MM.1S (cell line): ENCODE measurements at regions not wholly inside any gene's neighbourhood (a gene's known extent, or its start where the extent isn't known, plus 50 kb on each side); places are given as distances from the start of the nearest gene placed in this dataset.

Experiments
- DNase-seq: peaks from one replicate; pipeline ENCODE4 v3.0.0-alpha.2; 2015
- H2AFZ ChIP-seq: fragments of 300-600 bp; sonication (generic); 2 replicates; pipeline ENCODE4 v1.6.0; 2016; ENCODE audit warnings: antibody characterized with exemption, low read length
- H3F3A ChIP-seq: fragments of 300-600 bp; sonication (generic); 2 replicates; pipeline ENCODE4 v1.6.1; 2016; ENCODE audit warnings: mild to moderate bottlenecking, antibody characterized with exemption, low read length, moderate library complexity, mixed read lengths; ENCODE audit not compliant: insufficient read depth
- H3K27ac ChIP-seq: fragments of 300-600 bp; sonication (generic); 2 replicates; pipeline ENCODE4 v1.5.1; 2016; ENCODE audit warnings: mild to moderate bottlenecking, low read length
- H3K27me3 ChIP-seq: fragments of 300-600 bp; sonication (generic); replicated peaks from 2 replicates; pipeline ENCODE4 v1.6.0; 2016; ENCODE audit warnings: low read length; ENCODE audit not compliant: insufficient read depth
- H3K36me3 ChIP-seq: fragments of 300-600 bp; sonication (generic); replicated peaks from 2 replicates; pipeline ENCODE4 v1.6.1; 2016; ENCODE audit warnings: mild to moderate bottlenecking, low read length, mixed read lengths; ENCODE audit not compliant: insufficient read depth
- H3K4me1 ChIP-seq: fragments of 300-600 bp; sonication (generic); 2 replicates; pipeline ENCODE4 v1.6.1; 2016; ENCODE audit warnings: low read length, mixed read lengths
- H3K4me2 ChIP-seq: fragments of 300-600 bp; sonication (generic); 2 replicates; pipeline ENCODE4 v1.6.0; 2016; ENCODE audit warnings: low read depth, low read length
- H3K4me3 ChIP-seq: fragments of 300-600 bp; sonication (generic); 2 replicates; pipeline ENCODE4 v1.5.1; 2016; ENCODE audit warnings: low read length, mixed read lengths
- H3K79me2 ChIP-seq: fragments of 300-600 bp; sonication (generic); 2 replicates; pipeline ENCODE4 v1.6.1; 2016; ENCODE audit warnings: mixed run types, low read length, mixed read lengths
- H3K9ac ChIP-seq: fragments of 300-600 bp; sonication (generic); 2 replicates; pipeline ENCODE4 v1.6.1; 2016; ENCODE audit warnings: low read length, mixed read lengths
- H3K9me2 ChIP-seq: fragments of 300-600 bp; sonication (generic); replicated peaks from 2 replicates; pipeline ENCODE4 v1.6.1; 2016; ENCODE audit warnings: mild to moderate bottlenecking, low read length, mixed read lengths; ENCODE audit not compliant: insufficient read depth
- H3K9me3 ChIP-seq: fragments of 300-600 bp; sonication (generic); replicated peaks from 2 replicates; pipeline ENCODE4 v1.6.1; 2016; ENCODE audit warnings: mild to moderate bottlenecking, low read length, mixed read lengths; ENCODE audit not compliant: insufficient read depth
- H4K20me1 ChIP-seq: fragments of 300-600 bp; sonication (generic); 2 replicates; pipeline ENCODE4 v1.6.1; 2016; ENCODE audit warnings: mild to moderate bottlenecking, low read length, moderate library complexity, mixed read lengths; ENCODE audit not compliant: insufficient read depth
- EZH2 ChIP-seq: fragments of 300-600 bp; sonication (generic); optimal IDR thresholded peaks from 2 replicates; pipeline ENCODE3; 2017; ENCODE audit warnings: low read depth, mild to moderate bottlenecking, antibody characterized with exemption, low read length, mixed read lengths
- EZH2phosphoT487 ChIP-seq: fragments of 300-600 bp; sonication (generic); IDR thresholded peaks from 2 replicates; pipeline ENCODE4 v1.6.1; 2018; ENCODE audit warnings: antibody characterized with exemption, low read length
- TF ChIP-seq, protein P1 (sequence below): fragments of 300-600 bp; sonication (generic); IDR thresholded peaks from 2 replicates; pipeline ENCODE4 v1.5.1; 2016; ENCODE audit warnings: antibody characterized with exemption, low read length, mixed read lengths

DNA sequence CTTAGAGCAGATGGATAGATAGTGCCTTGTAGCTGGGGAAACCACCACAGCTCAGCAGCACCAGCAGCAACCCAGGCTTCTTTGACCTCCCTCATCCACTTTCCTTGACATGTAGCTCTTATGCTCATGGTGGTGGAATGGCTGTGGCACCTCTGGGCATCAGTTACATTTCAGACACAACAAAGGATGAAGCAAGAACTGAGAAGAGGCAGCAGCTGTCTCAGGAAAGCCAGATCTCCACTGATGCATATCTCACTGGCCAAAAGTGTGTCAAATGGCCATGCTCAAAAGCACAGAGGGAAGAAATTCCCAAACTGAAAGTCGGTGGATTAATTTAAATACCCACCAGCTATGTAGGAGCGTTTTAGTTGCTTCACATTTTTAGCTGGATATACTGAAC is 671.4 kb upstream of the SALL1 start:
- Histone ChIP-seq H3K9ac (no peak overlapping the region), H3K79me2 (no peaks in the 10 kb centered on the region), H3K27me3 (no peaks in the 10 kb centered on the region), H3F3A (no peaks in the 10 kb centered on the region), H3K36me3 (no peaks in the 10 kb centered on the region), H3K9me2 (no peaks in the 10 kb centered on the region), H2AFZ (no peak overlapping the region), H3K27ac (no peak overlapping the region), H4K20me1 (no peaks in the 10 kb centered on the region), H3K4me2 (no peak overlapping the region), H3K9me3 (no peaks in the 10 kb centered on the region), H3K4me1 (no peaks in the 10 kb centered on the region), H3K4me3 (no peak overlapping the region)
- DNase-seq: no peak
- TF ChIP-seq EZH2: no peak
- no peak for TF ChIP-seq EZH2phosphoT487
- TF ChIP-seq, protein P1, sequence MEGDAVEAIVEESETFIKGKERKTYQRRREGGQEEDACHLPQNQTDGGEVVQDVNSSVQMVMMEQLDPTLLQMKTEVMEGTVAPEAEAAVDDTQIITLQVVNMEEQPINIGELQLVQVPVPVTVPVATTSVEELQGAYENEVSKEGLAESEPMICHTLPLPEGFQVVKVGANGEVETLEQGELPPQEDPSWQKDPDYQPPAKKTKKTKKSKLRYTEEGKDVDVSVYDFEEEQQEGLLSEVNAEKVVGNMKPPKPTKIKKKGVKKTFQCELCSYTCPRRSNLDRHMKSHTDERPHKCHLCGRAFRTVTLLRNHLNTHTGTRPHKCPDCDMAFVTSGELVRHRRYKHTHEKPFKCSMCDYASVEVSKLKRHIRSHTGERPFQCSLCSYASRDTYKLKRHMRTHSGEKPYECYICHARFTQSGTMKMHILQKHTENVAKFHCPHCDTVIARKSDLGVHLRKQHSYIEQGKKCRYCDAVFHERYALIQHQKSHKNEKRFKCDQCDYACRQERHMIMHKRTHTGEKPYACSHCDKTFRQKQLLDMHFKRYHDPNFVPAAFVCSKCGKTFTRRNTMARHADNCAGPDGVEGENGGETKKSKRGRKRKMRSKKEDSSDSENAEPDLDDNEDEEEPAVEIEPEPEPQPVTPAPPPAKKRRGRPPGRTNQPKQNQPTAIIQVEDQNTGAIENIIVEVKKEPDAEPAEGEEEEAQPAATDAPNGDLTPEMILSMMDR: no peak

DNA sequence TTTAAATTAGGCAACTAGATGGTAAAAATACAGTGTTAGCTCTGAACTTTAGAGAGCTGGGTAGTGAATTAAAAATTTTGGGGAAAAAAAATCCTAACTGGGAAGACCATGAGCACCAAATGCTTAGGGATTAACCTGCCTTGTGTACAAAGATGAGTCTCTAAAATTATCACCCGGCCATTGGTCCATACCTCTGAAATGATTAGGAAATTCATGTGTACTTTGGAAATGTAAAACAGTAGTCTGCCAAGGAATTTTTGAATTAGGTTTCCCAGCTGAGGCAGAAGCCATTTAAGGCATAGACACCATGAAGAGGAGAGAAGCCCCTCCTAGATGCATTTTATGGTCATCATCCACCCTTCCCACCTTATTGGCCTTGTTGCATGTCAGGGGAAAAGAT is 670.5 kb upstream of the SALL1 start:
- H3K36me3 ChIP-seq: no peaks in the 10 kb centered on the region
- H3K9me2 ChIP-seq: no peaks in the 10 kb centered on the region
- no peaks in the 10 kb centered on the region for H3F3A ChIP-seq
- no peak overlapping the region for H2AFZ ChIP-seq
- no peak overlapping the region for H3K4me2 ChIP-seq
- H3K27me3 ChIP-seq: no peaks in the 10 kb centered on the region
- no peak for DNase-seq
- no peaks in the 10 kb centered on the region for H3K79me2 ChIP-seq
- H3K27ac ChIP-seq: no peak overlapping the region
- H3K9ac ChIP-seq: no peak overlapping the region
- H3K4me1 ChIP-seq: no peaks in the 10 kb centered on the region
- TF ChIP-seq EZH2phosphoT487: no peak
- TF ChIP-seq EZH2: no peak
- TF ChIP-seq, protein P1: no peak
- H4K20me1 ChIP-seq: no peaks in the 10 kb centered on the region
- no peaks in the 10 kb centered on the region for H3K9me3 ChIP-seq
- no peak overlapping the region for H3K4me3 ChIP-seq

DNA sequence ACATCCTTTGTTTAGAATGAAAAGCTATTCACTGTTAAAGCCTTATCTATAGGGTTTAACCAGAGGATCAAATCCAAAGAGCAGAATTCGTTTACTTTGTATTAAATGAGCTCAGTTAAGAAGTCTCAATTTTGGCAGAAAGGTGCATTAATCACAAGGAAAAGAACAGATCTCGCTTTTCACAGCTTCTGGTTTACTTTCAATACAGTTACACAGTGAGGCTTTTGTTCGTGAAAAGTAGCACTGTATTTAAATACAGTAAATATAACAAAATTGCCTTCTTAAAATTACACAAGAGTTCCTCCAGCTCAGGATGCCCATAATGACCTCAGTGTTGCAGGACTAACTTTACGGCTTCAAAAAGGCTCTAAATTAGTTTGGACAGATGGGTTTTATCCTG is 669.1 kb upstream of the SALL1 start:
- Histone ChIP-seq H3K27me3 (no peaks in the 10 kb centered on the region), H3K9ac (no peak overlapping the region), H2AFZ (no peak overlapping the region), H3K4me1 (no peaks in the 10 kb centered on the region), H3K36me3 (no peaks in the 10 kb centered on the region), H3K4me2 (no peak overlapping the region), H3K9me3 (no peaks in the 10 kb centered on the region), H3K9me2 (no peaks in the 10 kb centered on the region), H3F3A (no peaks in the 10 kb centered on the region), H4K20me1 (no peaks in the 10 kb centered on the region), H3K79me2 (no peaks in the 10 kb centered on the region), H3K4me3 (no peak overlapping the region), H3K27ac (no peak overlapping the region)
- no peak for DNase-seq
- TF ChIP-seq, protein P1: no peak
